ENCODE measurements at regions not wholly inside any gene's neighbourhood (a gene's known extent, or its start where the extent isn't known, plus 50 kb on each side); places are given as distances from the start of the nearest gene placed in this dataset.

DNA sequence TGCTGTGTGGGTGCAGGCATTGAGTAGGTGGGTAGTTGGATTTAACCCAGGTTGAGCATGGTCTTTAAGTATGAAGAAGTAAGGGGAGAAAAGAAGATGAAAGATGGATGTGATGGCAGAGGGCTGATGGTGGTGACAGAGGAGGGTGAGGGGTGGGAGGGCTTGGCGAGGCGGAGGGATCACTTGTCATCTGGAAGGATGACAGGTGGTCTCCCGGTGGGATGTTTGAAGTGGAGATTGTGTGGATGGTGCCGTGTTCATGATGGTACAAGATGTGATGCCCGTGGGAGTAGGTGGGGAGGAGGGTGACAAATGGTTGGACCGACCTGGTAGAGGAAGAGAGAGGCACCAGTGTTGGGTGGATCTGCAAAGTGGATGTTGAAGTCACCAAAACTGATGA, 208.8 kb downstream of the RPLP1 start:
- no peak for DNase-seq
- no peaks in the 10 kb centered on the region for H3K36me3 ChIP-seq (replicated peaks; ENCODE audit: control insufficient read depth, insufficient read depth, low read length)
- no peaks in the 10 kb centered on the region for H3K27me3 ChIP-seq (ENCODE audit: control insufficient read depth, insufficient read depth, low read length)

DNA sequence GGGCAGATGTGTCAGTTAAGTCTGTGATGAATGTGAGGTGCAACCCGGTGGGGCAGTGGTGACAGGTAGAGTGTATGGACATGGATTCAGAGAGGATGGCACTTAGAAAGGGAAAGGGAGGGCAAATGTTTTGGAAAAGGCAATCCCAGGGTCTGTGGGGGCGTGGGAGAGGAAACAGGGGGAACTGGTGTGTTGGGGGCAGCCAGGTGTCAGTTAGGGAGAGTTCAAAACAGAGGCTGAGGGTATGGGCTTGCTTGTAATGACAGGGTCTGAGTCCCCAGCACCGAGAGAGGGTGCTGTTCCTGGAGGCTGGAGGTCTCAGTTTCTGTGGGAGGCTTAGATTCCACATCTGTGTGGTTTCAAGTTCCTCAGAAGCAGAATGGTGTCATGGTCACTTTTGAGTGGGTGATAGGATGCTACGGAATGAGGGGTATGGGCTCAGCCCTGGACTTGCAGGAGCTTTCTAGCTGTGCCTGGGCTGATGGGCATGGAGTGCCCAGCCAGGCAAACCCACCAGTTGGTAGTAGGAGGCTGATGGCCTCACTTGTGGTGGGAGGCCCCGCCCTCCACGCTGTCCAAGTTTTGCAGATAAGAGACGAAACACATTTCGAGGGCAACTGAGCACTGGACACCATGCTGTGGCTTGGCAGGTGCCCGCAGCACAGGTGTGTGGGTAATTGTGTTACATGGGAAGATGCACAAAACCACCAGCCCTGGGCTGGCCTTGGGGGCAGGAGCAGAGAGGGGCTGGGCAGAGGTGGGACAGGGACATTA, 209.4 kb downstream of the RPLP1 start:
- Histone ChIP-seq H3K27me3 (ENCODE audit: control insufficient read depth, insufficient read depth, low read length) (no peaks in the 10 kb centered on the region), H3K36me3 (replicated peaks; ENCODE audit: control insufficient read depth, insufficient read depth, low read length) (no peaks in the 10 kb centered on the region), H3K4me3 (ENCODE audit: insufficient read depth, low read depth, low read length) (no peak overlapping the region)
- no peak for DNase-seq

More for the DNA sequence above, 208.8 kb downstream of the RPLP1 start:
- H3K4me3 ChIP-seq (ENCODE audit: insufficient read depth, low read depth, low read length): no peak overlapping the region

DNA sequence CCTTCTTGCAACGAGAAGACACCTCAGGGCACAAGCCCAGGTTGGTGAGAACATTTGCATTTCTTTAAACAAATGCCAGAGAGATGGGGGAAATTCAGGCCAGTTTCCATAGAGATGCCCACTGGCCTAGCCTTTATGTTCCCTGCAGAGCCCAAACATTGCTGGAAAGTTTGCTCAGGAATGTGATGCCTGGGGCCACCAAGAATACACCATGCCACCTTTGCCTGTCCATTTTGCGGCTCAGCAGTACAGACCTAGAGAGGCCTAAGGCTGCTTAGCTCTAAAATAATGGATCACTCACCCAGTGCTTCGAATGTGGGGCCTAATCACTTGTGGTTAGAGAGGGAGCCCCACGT, 210.0 kb downstream of the RPLP1 start:
- DNase-seq: no peak
- H3K4me3 ChIP-seq (ENCODE audit: insufficient read depth, low read depth, low read length): no peak overlapping the region
- H3K36me3 ChIP-seq (replicated peaks; ENCODE audit: control insufficient read depth, insufficient read depth, low read length): no peaks in the 10 kb centered on the region
- no peaks in the 10 kb centered on the region for H3K27me3 ChIP-seq (ENCODE audit: control insufficient read depth, insufficient read depth, low read length)

DNA sequence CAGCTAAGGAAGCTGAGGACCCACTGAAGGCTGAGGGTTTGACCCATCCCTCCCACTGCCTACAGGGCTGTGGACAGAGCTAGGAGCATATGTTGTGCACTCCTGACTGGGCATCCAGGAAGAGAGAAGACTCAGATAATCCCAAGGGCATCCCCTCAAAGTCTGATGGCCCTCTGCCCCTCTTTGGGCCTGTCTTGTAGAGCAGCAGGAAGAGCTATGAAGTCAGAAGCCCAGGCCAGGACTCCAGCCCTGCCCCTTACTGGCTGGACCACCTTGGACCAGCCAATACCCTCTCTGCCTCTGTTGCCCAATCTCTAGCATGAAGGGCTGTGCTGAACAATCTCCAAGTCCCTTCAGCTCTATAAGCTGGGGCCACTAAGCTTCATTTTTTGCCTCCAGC, 210.8 kb downstream of the RPLP1 start:
- DNase-seq: no peak
- H3K4me3 ChIP-seq (ENCODE audit: insufficient read depth, low read depth, low read length): no peak overlapping the region
- H3K27me3 ChIP-seq (ENCODE audit: control insufficient read depth, insufficient read depth, low read length): no peaks in the 10 kb centered on the region
- no peaks in the 10 kb centered on the region for H3K36me3 ChIP-seq (replicated peaks; ENCODE audit: control insufficient read depth, insufficient read depth, low read length)

DNA sequence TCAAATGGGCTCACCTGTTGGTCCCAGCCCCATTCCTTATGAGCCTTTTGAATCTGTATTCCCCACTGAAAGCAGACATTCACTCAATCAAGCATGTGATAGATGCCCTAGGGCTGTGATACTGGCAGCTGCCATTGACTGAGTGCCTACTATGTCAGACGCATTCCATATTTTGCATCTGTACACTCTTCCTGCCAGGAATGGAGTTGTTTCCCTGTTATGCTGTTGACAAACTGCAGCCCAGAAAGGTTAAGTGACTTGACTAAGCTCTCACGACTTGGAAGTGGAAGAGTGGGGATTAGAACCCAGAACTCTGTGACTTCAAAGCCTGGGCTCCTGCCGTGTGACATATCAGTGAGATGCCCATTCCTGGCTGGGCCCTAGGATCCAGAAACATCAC, 211.4 kb downstream of the RPLP1 start:
- Histone ChIP-seq H3K36me3 (replicated peaks; ENCODE audit: control insufficient read depth, insufficient read depth, low read length) (no peaks in the 10 kb centered on the region), H3K27me3 (ENCODE audit: control insufficient read depth, insufficient read depth, low read length) (no peaks in the 10 kb centered on the region), H3K4me3 (ENCODE audit: insufficient read depth, low read depth, low read length) (no peak overlapping the region)
- DNase-seq: no peak

DNA sequence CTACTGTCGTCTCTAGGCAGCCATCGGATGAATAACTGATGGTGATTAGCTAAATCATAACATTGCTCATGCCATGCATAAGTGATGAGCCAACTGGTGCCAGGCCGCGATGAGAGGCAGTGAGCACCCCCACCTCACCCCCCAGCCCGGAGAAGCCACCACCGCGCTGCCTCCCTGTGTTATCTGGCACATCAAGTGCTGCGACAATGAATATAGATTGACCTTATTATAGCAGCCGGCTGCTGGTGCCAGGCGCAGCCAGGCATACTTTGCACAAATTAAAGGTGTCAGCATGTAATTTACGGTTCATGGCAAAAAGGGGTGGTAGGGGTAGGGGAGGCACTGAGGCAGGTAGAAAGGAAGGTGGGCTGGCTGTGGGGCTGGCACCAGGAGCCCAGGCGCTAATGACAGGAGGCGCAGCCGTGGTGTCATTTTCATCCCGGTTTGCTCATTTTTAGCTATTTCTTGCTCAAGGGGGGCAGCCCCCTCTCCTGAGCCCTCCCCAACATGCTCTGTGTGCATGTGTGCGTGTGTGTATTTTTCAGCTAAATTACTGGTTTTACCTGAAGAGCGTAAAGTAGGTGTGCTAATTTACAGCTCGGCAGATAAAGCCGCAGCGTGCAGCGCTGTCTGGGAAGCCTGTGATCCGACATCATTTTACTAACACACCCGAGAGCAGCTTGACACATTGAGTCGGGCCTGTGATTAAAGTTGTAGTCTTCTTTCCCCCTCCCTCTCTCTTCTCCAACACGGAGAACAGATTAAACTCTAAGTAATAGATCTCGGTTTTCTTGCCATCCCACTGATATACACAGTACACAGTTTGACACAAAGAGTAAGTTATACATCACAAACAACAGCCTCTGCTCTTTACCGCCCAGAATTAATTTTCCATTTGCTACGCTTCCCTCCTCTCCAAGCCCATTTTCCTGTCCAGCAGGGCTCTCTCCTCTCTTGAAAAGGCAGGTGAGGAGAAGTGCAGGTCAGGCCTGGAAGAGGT, 212.3 kb downstream of the RPLP1 start:
- Histone ChIP-seq H3K4me3 (ENCODE audit: insufficient read depth, low read depth, low read length) (no peak overlapping the region), H3K36me3 (replicated peaks; ENCODE audit: control insufficient read depth, insufficient read depth, low read length) (no peaks in the 10 kb centered on the region), H3K27me3 (ENCODE audit: control insufficient read depth, insufficient read depth, low read length) (no peaks in the 10 kb centered on the region)
- DNase-seq: no peak

DNA sequence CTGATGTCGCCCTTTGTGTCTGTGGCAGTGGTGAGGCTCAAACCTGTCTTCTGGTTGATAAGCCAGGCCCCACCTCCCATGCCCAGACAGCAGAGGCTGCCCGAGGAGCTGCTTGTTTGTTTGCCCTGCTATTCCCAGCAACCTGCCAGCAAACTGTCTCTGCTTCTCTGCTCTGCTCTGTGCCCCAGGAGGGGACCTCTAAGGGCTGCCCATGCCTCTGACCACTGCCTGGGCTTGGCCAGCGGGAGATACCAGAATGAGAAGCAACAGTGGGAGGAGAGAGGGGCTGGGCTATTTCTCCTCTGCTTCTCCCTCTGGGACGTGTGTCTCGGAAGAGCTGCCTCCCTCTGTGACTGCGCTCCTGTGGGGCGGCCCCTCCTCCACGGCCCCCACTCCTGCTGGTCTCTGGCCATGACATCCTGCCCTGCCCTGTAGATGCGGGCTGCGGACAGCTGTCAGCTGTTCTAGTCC, 213.1 kb downstream of the RPLP1 start:
- no peak overlapping the region for H3K4me3 ChIP-seq (ENCODE audit: insufficient read depth, low read depth, low read length)
- H3K36me3 ChIP-seq (replicated peaks; ENCODE audit: control insufficient read depth, insufficient read depth, low read length): no peaks in the 10 kb centered on the region
- peak; percentile 64 for DNase-seq
- H3K27me3 ChIP-seq (ENCODE audit: control insufficient read depth, insufficient read depth, low read length): no peaks in the 10 kb centered on the region

DNA sequence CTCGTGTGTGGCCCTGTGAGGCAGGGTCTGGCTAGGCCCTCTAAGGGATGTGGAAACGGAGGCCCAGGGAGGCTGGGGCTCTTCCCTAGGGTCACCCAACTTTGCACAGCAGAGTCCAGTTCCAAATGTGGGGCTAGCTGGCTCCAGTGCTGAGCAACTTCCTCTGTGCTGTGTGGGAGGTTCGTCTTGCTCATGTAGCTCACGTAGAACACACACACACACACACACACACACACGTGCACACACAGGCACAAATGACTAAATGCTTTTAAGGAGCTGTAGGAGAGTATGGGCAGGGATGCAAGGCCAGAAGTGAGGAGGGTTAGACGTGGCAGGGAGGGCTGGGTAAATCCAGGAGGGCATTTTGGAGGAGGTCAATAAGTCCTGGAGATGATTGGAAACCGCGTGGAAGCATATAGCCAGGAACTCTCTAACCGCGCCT, 213.8 kb downstream of the RPLP1 start:
- H3K36me3 ChIP-seq (replicated peaks; ENCODE audit: control insufficient read depth, insufficient read depth, low read length): no peaks in the 10 kb centered on the region
- H3K27me3 ChIP-seq (ENCODE audit: control insufficient read depth, insufficient read depth, low read length): no peaks in the 10 kb centered on the region
- DNase-seq: no peak
- H3K4me3 ChIP-seq (ENCODE audit: insufficient read depth, low read depth, low read length): no peak overlapping the region

DNA sequence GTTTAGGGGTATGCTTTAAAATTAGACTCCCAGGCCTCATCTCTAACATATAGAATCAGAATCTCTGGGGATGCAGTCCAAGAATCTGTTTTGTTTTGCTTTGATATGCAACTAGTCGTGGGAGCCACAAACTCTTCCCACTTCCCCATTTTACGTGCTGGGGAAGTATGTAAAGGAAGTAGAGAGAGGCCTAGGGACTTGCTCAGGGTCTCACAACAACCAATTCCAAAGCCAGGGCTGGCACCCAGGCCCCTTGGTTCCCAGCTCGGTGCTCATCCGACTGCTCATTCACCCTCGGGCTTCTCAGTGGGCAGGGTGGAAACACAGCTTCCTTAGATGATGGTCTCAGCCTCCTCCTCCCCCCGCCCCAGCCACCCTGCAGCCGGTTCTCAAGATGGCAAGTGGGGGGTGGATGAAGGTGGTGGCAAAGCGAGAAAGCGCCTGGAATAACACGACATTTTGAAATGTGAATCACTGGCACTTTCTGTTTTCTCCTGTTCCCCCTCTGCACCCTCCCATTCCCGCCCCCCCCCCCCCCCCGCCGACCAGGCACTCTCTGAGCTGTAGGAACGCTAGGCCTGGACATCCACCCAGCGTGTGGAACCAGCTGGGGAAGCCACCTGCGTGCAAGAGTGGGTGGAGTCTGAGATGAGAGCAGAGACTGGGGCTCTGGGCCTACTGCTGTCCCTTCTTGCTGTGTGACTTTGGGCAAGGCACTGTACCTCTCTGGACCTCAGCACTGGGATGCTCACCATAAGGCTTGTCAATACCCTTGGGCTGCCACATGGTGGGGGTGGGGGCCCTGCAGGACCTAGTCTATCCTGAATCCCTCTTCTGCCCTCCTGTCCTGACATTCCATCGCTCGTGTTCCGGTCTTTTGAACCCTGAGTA, 214.5 kb downstream of the RPLP1 start:
- H3K27me3 ChIP-seq (ENCODE audit: control insufficient read depth, insufficient read depth, low read length): no peaks in the 10 kb centered on the region
- DNase-seq: peak; percentile 50
- no peaks in the 10 kb centered on the region for H3K36me3 ChIP-seq (replicated peaks; ENCODE audit: control insufficient read depth, insufficient read depth, low read length)
- H3K4me3 ChIP-seq (ENCODE audit: insufficient read depth, low read depth, low read length): no peak overlapping the region

DNA sequence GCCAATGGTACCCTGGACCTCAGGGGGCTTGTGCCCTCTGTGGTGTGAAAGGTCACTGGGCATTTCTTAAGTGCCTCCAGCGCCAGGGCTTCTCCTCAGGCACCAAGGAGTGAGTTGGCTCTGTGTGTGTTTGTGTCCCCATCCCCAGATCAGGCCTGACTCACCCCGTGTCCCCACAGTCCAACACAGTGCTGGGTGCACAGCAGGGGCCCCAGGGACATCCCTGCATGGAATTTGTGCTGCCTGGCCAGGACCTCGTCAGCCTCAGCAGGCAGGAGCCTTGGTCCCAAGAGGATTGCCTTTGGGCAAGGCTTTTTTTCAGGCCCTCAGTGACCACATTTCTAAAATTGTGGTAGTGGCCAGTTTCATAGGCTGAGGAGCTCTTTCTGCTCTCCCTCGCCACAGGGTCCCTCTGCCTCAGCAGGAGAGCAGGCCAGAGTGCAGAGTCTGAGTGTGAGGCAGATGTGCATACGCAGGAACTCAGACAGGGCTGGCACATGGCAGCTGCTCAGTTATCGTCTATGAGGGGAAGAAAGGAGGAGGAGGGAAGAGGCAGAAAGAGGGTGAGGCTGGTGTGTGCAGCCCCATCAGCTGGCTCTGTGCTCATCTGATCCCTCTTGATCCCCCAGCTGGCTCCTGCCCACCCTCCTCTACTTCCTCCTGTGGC, 215.6 kb downstream of the RPLP1 start:
- Histone ChIP-seq H3K36me3 (replicated peaks; ENCODE audit: control insufficient read depth, insufficient read depth, low read length) (no peaks in the 10 kb centered on the region), H3K4me3 (ENCODE audit: insufficient read depth, low read depth, low read length) (no peak overlapping the region), H3K27me3 (ENCODE audit: control insufficient read depth, insufficient read depth, low read length) (no peaks in the 10 kb centered on the region)
- no peak for DNase-seq

DNA sequence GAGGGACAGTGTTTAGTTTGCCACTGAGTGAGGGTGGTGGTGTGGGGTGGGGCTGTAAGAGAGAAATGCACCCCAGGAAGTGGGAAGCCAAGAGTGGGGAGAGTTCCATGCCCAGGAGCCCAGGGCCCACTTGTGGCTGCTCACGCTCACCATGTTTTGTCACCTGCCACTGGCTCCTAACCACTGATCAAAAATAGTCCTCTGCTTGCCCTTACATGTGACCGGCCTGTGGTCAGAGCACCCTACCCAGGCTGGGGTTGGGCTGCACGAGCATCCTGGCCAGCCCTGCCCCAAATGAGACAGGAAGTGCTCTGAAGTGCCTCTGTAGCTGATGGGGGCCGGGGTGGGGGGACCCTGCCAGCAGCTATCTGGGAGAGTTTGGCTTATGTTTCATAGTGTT, 216.3 kb downstream of the RPLP1 start:
- DNase-seq: no peak
- no peaks in the 10 kb centered on the region for H3K27me3 ChIP-seq (ENCODE audit: control insufficient read depth, insufficient read depth, low read length)
- H3K36me3 ChIP-seq (replicated peaks; ENCODE audit: control insufficient read depth, insufficient read depth, low read length): no peaks in the 10 kb centered on the region
- no peak overlapping the region for H3K4me3 ChIP-seq (ENCODE audit: insufficient read depth, low read depth, low read length)

DNA sequence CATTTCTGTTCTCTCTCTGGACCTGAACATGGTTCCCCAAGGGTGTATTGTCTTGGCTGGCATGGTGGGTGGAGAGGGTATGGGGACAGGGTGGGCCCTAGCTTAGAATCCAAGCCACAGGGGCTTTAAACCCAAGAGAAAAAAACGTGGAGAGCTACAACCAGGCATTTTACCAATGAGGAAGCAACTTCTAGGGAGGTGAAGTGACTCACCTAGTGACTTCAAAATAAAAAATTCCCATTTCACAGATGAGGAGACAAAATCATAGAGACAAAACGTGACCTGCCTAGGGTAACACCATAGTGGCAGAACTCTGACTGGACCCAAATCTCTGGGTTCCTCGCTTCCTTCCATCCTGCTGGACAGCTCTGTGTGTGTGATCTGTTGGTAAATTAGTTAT, 216.8 kb downstream of the RPLP1 start:
- H3K27me3 ChIP-seq (ENCODE audit: control insufficient read depth, insufficient read depth, low read length): no peaks in the 10 kb centered on the region
- H3K4me3 ChIP-seq (ENCODE audit: insufficient read depth, low read depth, low read length): no peak overlapping the region
- H3K36me3 ChIP-seq (replicated peaks; ENCODE audit: control insufficient read depth, insufficient read depth, low read length): no peaks in the 10 kb centered on the region
- DNase-seq: no peak

DNA sequence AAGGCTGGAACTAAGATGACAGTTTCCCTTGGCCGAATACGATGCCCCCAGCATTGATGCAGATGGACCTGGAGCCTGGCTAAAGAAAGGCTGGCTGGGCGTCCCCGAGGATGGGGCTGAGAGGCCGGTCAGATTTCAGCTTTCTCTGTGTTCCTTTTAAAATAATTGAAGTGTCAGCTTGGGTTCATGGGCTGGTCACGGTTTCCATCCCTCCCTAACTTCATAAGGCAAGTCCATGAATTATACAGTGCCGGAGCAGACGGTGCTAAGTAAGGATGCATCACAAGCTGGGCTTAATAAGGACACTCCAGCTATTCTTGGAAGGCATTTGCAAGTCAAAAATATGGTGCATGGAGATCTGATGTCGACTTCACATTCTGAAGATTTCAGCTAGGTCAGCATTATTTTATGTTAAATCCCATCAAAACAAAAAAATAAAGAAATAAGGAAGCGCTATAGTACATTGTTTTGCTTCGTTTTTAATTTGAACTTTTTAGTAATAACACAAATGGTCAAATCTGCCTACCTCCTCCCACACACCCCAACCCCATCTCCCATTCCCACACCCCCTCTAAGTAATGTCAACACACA, 220.8 kb downstream of the RPLP1 start:
- no peaks in the 10 kb centered on the region for H3K36me3 ChIP-seq (replicated peaks; ENCODE audit: control insufficient read depth, insufficient read depth, low read length)
- no peaks in the 10 kb centered on the region for H3K27me3 ChIP-seq (ENCODE audit: control insufficient read depth, insufficient read depth, low read length)
- H3K4me3 ChIP-seq (ENCODE audit: insufficient read depth, low read depth, low read length): no peak overlapping the region
- DNase-seq: no peak
